Sciatic nerve (tissue), 2 donors: ENCODE measurements at regions not wholly inside any gene's neighbourhood (a gene's known extent, or its start where the extent isn't known, plus 50 kb on each side); places are given as distances from the start of the nearest gene placed in this dataset.
"Not testable (repeated sequence)": the region's sequence is repeated elsewhere in the genome, so short reads cannot be mapped to it uniquely, and the experiment has no call there.

Experiments
- ATAC-seq: fragments of 200-7000 bp; cut with Tn5 transposase; one replicate; pipeline ENCODE4 v1.9.1; 2020; ENCODE audit warnings: mild to moderate bottlenecking, moderate library complexity
- DNase-seq: peaks from one replicate; pipeline ENCODE4 v3.0.0-alpha.2; 2020; ENCODE audit warnings: low spot score
- intact Hi-C: fragments of 100-400 bp; cut with DNase I; formaldehyde crosslinking; loops from one replicate; pipeline ENCODE4 v1.14.2; 2022
- donor health status: DM: no; HTN: no; CAD: no.
- donor health status: DM: no; HTN: no; CAD: no.

DNA sequence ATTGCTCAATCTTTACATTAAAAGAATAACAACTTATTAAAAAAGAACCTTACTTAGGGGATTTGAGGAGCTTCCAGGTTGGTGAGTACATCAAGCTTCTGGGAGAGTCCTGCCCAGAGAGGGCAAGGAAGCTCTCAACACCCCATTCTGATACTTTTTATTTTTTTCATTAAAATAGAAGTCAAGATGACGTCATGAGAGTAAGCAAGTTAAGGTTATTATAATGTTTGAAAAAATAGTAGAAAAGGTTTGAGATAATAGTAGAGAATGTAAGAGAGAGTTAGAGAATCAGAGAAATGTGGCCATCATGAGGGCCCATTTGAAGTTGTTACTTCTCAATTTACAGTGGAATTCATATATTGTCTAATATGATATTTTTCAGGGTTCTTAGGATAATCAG is 221.0 kb upstream of the SLC16A7 start:
- no peak for ATAC-seq
- intact Hi-C loops: no loop called here
- DNase-seq: no peak

- intact Hi-C loops: no loop called here
- DNase-seq (no peak), ATAC-seq (no peak)
Observed at GRCh38 chr12:59372956-59373355, 222.9 kb upstream of the SLC16A7 start.

DNA sequence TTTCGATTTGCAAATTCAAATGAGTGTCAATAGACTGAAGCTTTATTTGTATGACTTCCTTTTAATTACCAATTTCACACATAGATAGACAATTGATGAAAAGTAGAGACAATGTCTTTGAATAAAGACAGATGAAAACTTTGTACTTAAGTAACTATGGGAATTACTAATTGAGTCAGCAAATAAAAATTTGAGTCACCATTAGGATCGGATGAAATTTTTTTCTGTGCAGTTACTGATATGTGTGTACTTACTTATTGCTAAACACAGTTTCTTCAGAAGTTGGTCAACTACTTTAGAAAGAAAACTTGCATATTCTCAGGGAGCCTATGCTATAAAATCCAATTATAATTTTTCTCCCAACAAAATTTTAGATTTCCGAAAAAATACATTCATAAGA is 224.9 kb upstream of the SLC16A7 start:
- ATAC-seq (no peak), DNase-seq (no peak)
- intact Hi-C loops: no loop called here

DNA sequence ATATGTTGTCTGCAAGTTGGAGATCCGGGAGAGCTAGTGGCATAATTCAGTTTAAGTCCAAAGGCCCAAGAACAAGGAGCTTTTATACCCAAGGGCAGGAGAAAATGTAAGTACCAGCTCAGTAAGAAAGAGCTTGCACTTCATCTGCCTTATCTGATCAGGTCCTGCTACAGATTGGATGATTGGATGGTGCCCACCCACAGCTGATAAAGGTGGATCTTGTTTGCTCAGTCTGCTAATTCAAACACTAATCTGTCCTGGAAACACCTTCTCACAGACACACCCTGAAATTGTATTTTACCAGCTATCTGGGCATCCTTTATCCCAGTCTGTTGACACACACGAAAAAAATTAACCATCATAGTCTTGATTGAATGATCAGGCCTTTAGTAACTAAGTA is 230.7 kb upstream of the SLC16A7 start:
- intact Hi-C loops: no loop called here
- ATAC-seq (no peak), DNase-seq (no peak)

GRCh38 chr12:59357811-59358210 is 238.0 kb upstream of the SLC16A7 start:
- intact Hi-C loops: no loop called here
- DNase-seq (no peak), ATAC-seq (no peak)

- intact Hi-C loops, ATAC-seq, DNase-seq: not testable (repeated sequence)
Observed at GRCh38 chr12:59346248-59346647, 249.6 kb upstream of the SLC16A7 start.

DNA sequence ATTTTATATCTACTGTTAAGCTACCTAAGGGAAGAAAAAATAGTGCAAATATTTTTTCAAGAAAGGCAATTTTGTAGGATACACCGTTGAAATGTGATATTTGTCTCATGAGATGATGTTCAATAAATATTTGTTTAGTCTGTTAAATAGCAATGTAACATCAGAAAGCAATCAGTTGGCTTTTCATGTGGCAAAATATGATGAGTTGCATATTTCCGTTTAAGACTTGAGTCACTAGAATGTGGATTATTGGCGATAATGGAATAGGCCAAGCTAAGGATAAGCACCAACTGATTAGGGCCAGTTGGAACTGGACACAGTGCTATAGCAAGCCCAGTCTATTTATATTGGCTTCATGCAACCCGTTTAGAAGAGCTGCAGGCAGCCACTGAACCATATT is 250.4 kb upstream of the SLC16A7 start:
- intact Hi-C loops: no loop called here
- ATAC-seq: no peak
- DNase-seq: no peak

DNA sequence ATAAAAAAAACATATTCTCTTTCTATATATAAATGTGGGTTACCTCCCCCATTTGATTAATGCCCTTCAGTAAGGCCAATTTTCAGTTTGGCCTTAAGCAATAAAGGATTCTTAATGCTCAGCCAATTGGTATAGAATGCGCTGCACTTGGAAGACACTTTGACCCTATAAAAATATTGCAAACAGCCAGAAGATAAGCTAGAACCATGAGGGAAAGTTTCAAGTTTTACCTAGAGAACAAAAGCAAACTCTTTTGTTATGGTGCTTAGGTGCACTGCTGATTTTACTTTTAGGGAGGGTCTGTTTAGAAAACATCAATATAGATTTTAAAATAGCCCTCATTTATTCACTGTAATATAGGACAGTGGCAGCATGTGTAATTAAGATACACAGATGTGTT is 251.6 kb upstream of the SLC16A7 start:
- intact Hi-C loops: no loop called here
- no peak for ATAC-seq
- no peak for DNase-seq

GRCh38 chr12:59329462-59329861 is 266.4 kb upstream of the SLC16A7 start:
- no peak for ATAC-seq
- no peak for DNase-seq
- intact Hi-C loops: no loop called here

DNA sequence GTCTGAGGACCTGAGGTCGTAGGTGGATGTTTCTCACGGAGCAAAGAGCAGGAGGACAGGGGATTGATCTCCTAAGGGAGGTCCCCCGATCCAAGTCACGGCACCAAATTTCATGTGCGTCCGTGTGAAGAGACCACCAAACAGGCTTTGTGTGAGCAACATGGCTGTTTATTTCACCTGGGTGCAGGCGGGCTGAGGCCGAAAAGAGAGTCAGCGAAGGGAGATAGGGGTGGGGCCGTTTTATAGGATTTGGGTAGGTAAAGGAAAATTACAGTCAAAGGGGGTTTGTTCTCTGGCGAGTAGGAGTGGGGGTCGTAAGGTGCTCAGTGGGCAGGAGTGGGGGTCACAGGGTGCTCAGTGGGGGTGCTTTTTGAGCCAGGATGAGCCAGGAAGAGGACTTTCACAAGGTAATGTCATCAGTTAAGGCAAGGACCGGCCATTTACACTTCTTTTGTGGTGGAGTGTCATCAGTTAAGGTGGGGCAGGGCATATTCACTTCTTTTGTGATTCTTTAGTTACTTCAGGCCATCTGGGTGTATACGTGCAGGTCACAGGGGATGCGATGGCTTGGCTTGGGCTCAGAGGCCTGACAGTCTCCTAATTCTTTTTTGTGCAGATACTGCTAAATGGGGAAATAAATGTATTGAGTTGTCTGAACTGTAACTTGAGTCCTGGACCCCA is 267.3 kb upstream of the SLC16A7 start:
- ATAC-seq, intact Hi-C loops, DNase-seq: not testable (repeated sequence)

DNA sequence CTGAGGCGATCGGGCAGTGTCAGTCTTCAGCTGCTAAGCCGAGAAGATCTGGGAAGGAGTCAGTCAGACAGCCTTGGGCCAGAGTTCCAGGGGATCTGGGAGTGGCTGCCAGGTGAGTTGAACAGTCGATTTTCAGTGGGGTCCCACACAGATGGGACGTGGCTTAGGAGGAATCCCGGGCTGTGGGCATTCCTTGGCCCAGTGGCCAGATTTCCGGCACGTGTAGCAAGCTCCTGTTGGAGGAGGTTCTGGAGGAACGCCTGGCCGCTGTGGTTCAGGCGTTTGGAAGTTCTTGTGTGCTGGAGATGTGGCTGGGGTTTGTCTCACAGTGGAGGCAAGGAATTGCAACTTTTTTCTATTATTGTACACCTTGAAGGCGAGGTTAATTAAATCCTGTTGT is 269.4 kb upstream of the SLC16A7 start:
- ATAC-seq, intact Hi-C loops, DNase-seq: not testable (repeated sequence)

DNA sequence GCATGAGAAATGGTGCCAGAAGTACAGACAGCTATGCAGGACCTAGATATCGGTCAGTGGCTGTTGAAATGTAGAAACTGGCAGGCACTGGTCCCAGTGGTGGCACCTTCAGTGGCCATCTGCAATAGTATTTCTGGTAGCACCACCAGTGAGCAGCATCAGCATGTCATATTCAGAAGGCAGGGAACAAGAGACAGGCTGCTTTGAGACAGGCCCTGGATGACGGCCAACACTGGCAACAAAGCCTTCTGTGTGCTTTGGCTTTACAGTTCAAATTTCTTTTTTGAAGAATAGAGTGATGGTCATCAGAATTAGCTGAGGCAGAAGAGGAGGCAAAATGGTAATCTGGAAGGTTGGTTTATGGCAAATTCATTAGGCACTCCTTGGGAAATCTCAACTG is 273.4 kb upstream of the SLC16A7 start:
- intact Hi-C loops: no loop called here
- peak; percentile 49 for ATAC-seq
- peak; percentile 67 for DNase-seq

DNA sequence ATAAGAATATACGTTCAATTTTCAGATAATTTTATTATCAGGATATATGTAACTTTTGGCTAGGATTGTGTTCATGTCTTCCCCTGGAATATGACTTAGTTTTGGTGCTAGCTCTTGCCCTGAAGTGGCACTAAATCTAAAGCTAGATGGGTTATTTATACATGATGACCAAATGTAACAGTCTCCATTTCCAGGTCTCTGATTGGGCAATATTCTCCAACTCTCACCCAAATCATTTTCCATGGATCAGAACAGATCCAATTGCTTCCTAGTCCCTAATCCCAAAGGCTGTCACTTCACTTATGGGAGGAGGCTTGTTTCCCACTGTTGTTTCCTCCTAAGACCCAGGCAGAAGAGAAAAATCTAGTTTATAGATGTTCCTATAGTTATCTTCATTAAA is 274.6 kb upstream of the SLC16A7 start:
- ATAC-seq (no peak), DNase-seq (no peak)
- intact Hi-C loops: no loop called here

DNA sequence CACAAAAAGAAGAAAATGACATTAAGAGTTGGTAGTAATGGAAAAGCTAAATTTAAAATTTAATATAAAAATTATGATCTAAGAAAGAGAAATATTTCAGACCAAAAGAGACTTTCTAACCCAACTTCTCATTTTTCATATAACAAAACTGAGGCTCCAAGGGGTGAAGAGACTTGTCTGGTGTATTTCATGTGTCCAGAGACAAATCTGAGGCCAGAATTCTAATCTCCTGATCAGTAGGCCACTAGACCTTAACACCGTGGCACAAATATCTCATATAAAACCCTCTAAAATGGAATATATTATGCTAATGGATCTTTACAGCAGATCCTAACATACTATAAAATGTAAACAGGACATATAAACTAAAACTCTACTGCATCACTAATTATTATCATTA is 275.7 kb upstream of the SLC16A7 start:
- ATAC-seq (no peak), DNase-seq (no peak)
- intact Hi-C loops: no loop called here

DNA sequence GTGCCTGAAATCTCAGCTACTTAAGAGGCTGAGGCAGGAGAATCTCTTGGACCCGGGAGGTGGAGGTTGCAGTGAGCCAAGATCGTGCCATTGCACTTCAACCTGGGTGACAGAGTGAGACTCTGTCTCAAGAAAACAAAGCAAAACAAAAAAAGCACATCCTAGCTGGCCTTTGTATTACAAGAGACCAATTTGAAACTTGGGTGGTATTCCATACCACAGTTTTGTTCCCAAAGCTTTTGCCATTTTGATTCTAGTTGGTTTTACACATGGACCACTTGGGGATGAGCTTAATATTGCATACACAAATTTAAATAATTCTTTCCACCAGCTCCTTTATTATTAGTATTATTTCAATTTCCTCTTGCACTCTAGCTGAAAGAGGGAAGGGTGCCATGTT is 276.9 kb upstream of the SLC16A7 start:
- DNase-seq: no peak
- intact Hi-C loops: no loop called here
- no peak for ATAC-seq

DNA sequence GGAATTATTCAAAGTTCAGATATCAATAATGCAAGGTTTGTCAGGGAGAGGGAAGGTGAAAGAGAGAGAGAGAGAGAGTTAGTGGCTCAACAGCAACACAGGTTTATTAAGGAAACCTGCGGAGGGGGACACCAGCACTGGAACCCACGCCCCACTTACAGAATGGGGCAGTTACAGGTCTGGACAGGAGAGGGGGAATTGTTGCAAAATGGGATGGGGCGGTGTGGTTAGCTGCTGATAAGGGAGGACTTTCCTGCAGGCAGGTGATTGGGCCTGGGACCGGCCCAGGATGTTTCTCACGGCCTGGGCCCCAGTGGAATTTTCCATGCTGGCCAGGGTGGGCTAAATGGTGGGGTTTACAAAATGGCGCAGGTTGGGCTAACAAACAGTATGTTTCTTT is 278.2 kb upstream of the SLC16A7 start:
- DNase-seq (no peak), ATAC-seq (no peak)
- intact Hi-C loops: no loop called here

- intact Hi-C loops: no loop called here
- DNase-seq: no peak
- no peak for ATAC-seq
Observed at GRCh38 chr12:59316938-59317337, 278.9 kb upstream of the SLC16A7 start.

- ATAC-seq, intact Hi-C loops, DNase-seq: not testable (repeated sequence)
Observed at GRCh38 chr12:59316354-59316753, 279.5 kb upstream of the SLC16A7 start.

GRCh38 chr12:59314209-59314608 is 281.6 kb upstream of the SLC16A7 start:
- no peak for ATAC-seq
- intact Hi-C loops: no loop called here

DNA sequence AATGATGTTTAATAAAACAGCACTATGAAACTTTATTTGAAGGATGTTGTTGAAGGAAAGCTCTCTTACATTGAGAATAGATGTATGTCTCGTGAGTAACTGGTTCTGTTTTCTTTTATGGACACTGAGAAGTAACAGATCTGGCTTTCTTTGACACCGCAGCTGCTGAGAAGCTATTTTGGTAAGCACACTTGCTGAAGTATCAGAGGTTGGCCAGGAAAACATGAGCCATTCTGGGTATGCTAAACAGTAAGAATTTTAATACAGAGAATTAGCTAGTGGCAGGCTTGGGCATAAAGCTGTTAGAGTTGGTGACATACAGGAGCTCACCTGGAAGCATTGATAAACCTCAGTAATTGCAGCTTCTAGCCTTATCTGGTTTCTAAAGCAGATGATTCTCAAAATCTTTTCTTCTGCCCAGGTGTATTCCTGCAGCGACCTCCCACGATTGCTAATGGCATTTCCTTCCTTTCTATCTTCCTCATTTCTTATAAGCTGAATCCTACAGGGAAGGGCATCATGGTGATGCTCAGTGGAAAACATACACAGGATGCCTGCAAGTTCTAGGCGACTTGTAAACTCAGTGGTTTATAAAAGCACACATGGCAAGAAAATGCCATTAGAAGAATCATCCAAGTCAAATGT is 291.6 kb upstream of the SLC16A7 start:
- intact Hi-C loops: no loop called here
- no peak for DNase-seq
- no peak for ATAC-seq

More at GRCh38 chr12:59314209-59314608, 281.6 kb upstream of the SLC16A7 start:
- no peak for DNase-seq

- DNase-seq (no peak), ATAC-seq (no peak)
- intact Hi-C loops: no loop called here
Observed at GRCh38 chr12:59298296-59298695, 297.5 kb upstream of the SLC16A7 start.
